CD14-positive monocyte (primary cell): ENCODE measurements at regions not wholly inside any gene's neighbourhood (a gene's known extent, or its start where the extent isn't known, plus 50 kb on each side); places are given as distances from the start of the nearest gene placed in this dataset.

Experiments used
- DNase-seq, 3 donors: peaks; one replicate each; pipeline ENCODE4 v3.0.0-alpha.2; 2011 to 2022
- H2AFZ ChIP-seq: 2 replicates; pipeline ENCODE4 v1.6.0; 2012; ENCODE audit warnings: mild to moderate bottlenecking, low read depth, low read length, inconsistent platforms; ENCODE audit not compliant: insufficient read depth, poor library complexity, severe bottlenecking
- H3K27ac ChIP-seq, 2 donors: 1 replicate in 1 of 2; 2 replicates in 1 of 2; pipeline ENCODE4 v1.5.1; 2012 to 2013; ENCODE audit warnings: low read length in 2 of 2, control low read depth in 1 of 2, inconsistent platforms in 1 of 2, low read depth in 1 of 2, mild to moderate bottlenecking in 1 of 2
- H3K27me3 ChIP-seq, 2 donors: one replicate each; pipeline versions ENCODE4 v1.6.0 to v1.6.1; 2011 to 2013; ENCODE audit warnings: low read length in 2 of 2; ENCODE audit not compliant: control insufficient read depth in 2 of 2, insufficient read depth in 2 of 2
- H3K36me3 ChIP-seq, 2 donors: replicated peaks in 1 of 2; 1 replicate in 1 of 2; 2 replicates in 1 of 2; pipeline versions ENCODE4 v1.5.1 to v1.6.1; 2012 to 2013; ENCODE audit warnings: low read length in 2 of 2, control low read depth in 1 of 2, inconsistent platforms in 1 of 2, mild to moderate bottlenecking in 1 of 2; ENCODE audit not compliant: insufficient read depth in 2 of 2, control insufficient read depth in 1 of 2
- H3K4me1 ChIP-seq, 2 donors: 1 replicate in 1 of 2; 2 replicates in 1 of 2; pipeline versions ENCODE4 v1.5.1 to v1.6.1; 2012 to 2013; ENCODE audit warnings: low read length in 2 of 2, control low read depth in 1 of 2, inconsistent platforms in 1 of 2, mild to moderate bottlenecking in 1 of 2, moderate library complexity in 1 of 2; ENCODE audit not compliant: insufficient read depth in 2 of 2, control insufficient read depth in 1 of 2
- H3K4me2 ChIP-seq: replicated peaks from 2 replicates; pipeline ENCODE3; 2012; ENCODE audit warnings: low read length, moderate library complexity, mild to moderate bottlenecking; ENCODE audit not compliant: poor library complexity, severe bottlenecking; ENCODE audit errors: extremely low read depth
- H3K4me3 ChIP-seq, 3 experiments: fragments of 200-600 bp in 1 of 3; sonication (generic) in 1 of 3; replicated peaks in 1 of 3; 1 replicate in 2 of 3; 2 replicates in 1 of 3; pipeline ENCODE4 v1.5.1; 2011 to 2013; ENCODE audit warnings: low read length in 3 of 3, mild to moderate bottlenecking in 3 of 3, control low read depth in 2 of 3, low read depth in 2 of 3, inconsistent platforms in 1 of 3, moderate library complexity in 1 of 3
- H3K79me2 ChIP-seq: 2 replicates; pipeline ENCODE4 v1.6.0; 2012; ENCODE audit warnings: mild to moderate bottlenecking, control low read depth, inconsistent platforms, low read length, moderate library complexity; ENCODE audit not compliant: insufficient read depth
- H3K9ac ChIP-seq: 2 replicates; pipeline ENCODE4 v1.6.0; 2017; ENCODE audit warnings: low read length, mild to moderate bottlenecking; ENCODE audit not compliant: insufficient read depth, poor library complexity, severe bottlenecking
- H3K9me3 ChIP-seq, 2 donors: replicated peaks in 1 of 2; 1 replicate in 1 of 2; 2 replicates in 1 of 2; pipeline versions ENCODE4 v1.5.1 to v1.6.1; 2012 to 2013; ENCODE audit warnings: low read length in 2 of 2, control low read depth in 1 of 2; ENCODE audit not compliant: control insufficient read depth in 1 of 2, insufficient read depth in 1 of 2
- H4K20me1 ChIP-seq: 2 replicates; pipeline ENCODE4 v1.6.0; 2012; ENCODE audit warnings: mild to moderate bottlenecking, low read length, control low read depth, moderate library complexity; ENCODE audit not compliant: insufficient read depth
- H3K27ac Mint-ChIP-seq, 7 donors: one replicate each; pipeline ENCODE4 v1.8.0; 2020; ENCODE audit warnings: mild to moderate bottlenecking in 7 of 7, mixed read lengths in 7 of 7, moderate library complexity in 6 of 7, inconsistent platforms in 2 of 7
- H3K27me3 Mint-ChIP-seq, 3 donors: one replicate each; pipeline ENCODE4 v1.8.0; 2021 to 2022; ENCODE audit warnings: low read depth in 3 of 3, mild to moderate bottlenecking in 3 of 3, mixed read lengths in 3 of 3, moderate library complexity in 3 of 3, inconsistent platforms in 1 of 3
- H3K36me3 Mint-ChIP-seq, 2 donors: one replicate each; pipeline ENCODE4 v1.8.0; 2020; ENCODE audit warnings: mixed read lengths in 2 of 2, inconsistent platforms in 1 of 2, mild to moderate bottlenecking in 1 of 2
- H3K4me1 Mint-ChIP-seq: one replicate; pipeline ENCODE4 v1.8.0; 2020; ENCODE audit warnings: mild to moderate bottlenecking, mixed read lengths
- H3K4me3 Mint-ChIP-seq, 2 donors: one replicate each; pipeline ENCODE4 v1.8.0; 2020; ENCODE audit warnings: mild to moderate bottlenecking in 2 of 2, mixed read lengths in 2 of 2, moderate library complexity in 1 of 2
- H3K9me3 Mint-ChIP-seq, 7 donors: one replicate each; pipeline ENCODE4 v1.8.0; 2020 to 2022; ENCODE audit warnings: mixed read lengths in 7 of 7, mild to moderate bottlenecking in 6 of 7, moderate library complexity in 6 of 7, inconsistent platforms in 2 of 7
- CTCF ChIP-seq: fragments of 200-600 bp; IDR thresholded peaks from one replicate; pipeline ENCODE4 v1.8.0; 2022; ENCODE audit warnings: antibody characterized with exemption, mild to moderate bottlenecking
- WGBS: methylation state at CpG from one replicate; pipeline ENCODE4 v1.1.5; 2013; ENCODE audit warnings: missing lambda C conversion rate; ENCODE audit not compliant: insufficient coverage; 5-methylcytosine and 5-hydroxymethylcytosine counted together
- intact Hi-C, 2 donors: fragments of 100-400 bp; cut with micrococcal nuclease; formaldehyde crosslinking; loops; one replicate each; pipeline versions ENCODE4 v1.15.0 to v1.15.1; 2023

- Mint-ChIP-seq H3K36me3 (no peaks in the 10 kb centered on the region), H3K4me3 (no peak overlapping the region), H3K4me1 (no peaks in the 10 kb centered on the region), H3K9me3 (peaks cover 7 to 16% (median 8%) of the 10 kb centered on the region in 7 donors), H3K27me3 (peaks cover 0 to 1% (median 0%) of the 10 kb centered on the region in 3 donors), H3K27ac (no peak overlapping the region)
- Histone ChIP-seq H3K9me3 (peaks cover 8 to 11% of the 10 kb centered on the region in 2 donors), H4K20me1 (no peaks in the 10 kb centered on the region), H3K4me1 (no peaks in the 10 kb centered on the region), H3K27me3 (no peaks in the 10 kb centered on the region), H3K9ac (no peak overlapping the region), H3K4me2 (no peak overlapping the region), H3K36me3 (no peaks in the 10 kb centered on the region), H3K4me3 (no peak overlapping the region), H3K79me2 (no peaks in the 10 kb centered on the region), H3K27ac (no peak overlapping the region), H2AFZ (no peak overlapping the region)
- intact Hi-C loops, result no loop called here
- no peak for DNase-seq
- no peak for TF ChIP-seq CTCF
Observed at GRCh38 chr6:23154159-23154558, 584.8 kb downstream of the HDGFL1 start.

DNA sequence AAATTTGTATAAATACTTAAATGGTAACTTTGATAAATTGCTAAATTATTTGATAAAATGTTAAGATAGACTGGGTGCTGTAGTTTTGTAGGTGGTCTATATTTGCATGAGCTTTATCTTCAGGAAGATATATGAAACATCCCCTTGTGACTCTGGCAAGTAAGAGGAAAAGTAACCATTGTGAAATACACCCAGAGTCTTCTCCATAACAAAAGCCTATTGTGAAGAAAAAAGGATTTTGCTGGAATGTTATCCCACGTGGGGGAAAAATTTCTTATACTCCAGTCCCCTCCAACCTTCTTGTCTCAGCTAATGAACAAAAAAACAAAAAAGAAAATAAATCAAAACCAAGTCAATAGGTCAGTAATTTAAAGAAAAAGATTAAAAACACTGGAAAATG lies 600.7 kb downstream of the HDGFL1 start:
- H3K27me3 ChIP-seq, result no peaks in the 10 kb centered on the region
- no peaks in the 10 kb centered on the region for H3K4me1 ChIP-seq
- no peaks in the 10 kb centered on the region for H3K36me3 Mint-ChIP-seq
- no peaks in the 10 kb centered on the region for H3K36me3 ChIP-seq
- H3K4me1 Mint-ChIP-seq, result peaks cover 7% of the 10 kb centered on the region
- intact Hi-C loops, result no loop called here
- no peak overlapping the region for H3K4me3 Mint-ChIP-seq
- peaks cover 0 to 2% (median 0%) of the 10 kb centered on the region in 3 donors for H3K27me3 Mint-ChIP-seq
- H3K9me3 Mint-ChIP-seq, result peaks cover 3 to 21% (median 12%) of the 10 kb centered on the region in 7 donors
- WGBS, result no CpG with 5 or more reads among the region's 1 CpG
- no peak overlapping the region for H3K4me2 ChIP-seq
- H3K9ac ChIP-seq, result no peak overlapping the region
- DNase-seq, result no peak
- H3K4me3 ChIP-seq, result no peak overlapping the region
- peaks cover 15 to 19% of the 10 kb centered on the region in 2 donors for H3K9me3 ChIP-seq
- H2AFZ ChIP-seq, result no peak overlapping the region
- TF ChIP-seq CTCF, result no peak
- H3K79me2 ChIP-seq, result no peaks in the 10 kb centered on the region
- H3K27ac ChIP-seq, result no peak overlapping the region
- no peak overlapping the region for H3K27ac Mint-ChIP-seq
- H4K20me1 ChIP-seq, result no peaks in the 10 kb centered on the region
